GM12878 (cell line): ENCODE measurements at regions not wholly inside any gene's neighbourhood (a gene's known extent, or its start where the extent isn't known, plus 50 kb on each side); places are given as distances from the start of the nearest gene placed in this dataset.

ENCODE experiments used
- BHLHE40 ChIP-seq, 2 experiments: fragments of 450-650 bp in 1 of 2; IDR thresholded peaks; 2 replicates each; pipeline ENCODE4 v1.6.1; 2011 to 2017; ENCODE audit warnings: low read depth in 2 of 2, borderline replicate concordance in 1 of 2, improper control_type of control experiment in 1 of 2, low read length in 1 of 2, mild to moderate bottlenecking in 1 of 2
- CREM ChIP-seq: IDR thresholded peaks from 2 replicates; pipeline ENCODE4 v1.6.1; 2014; ENCODE audit warnings: antibody characterized with exemption, low read depth
- KAT2A ChIP-seq: conservative IDR thresholded peaks from 2 replicates; pipeline ENCODE4 v1.6.1; 2011; ENCODE audit warnings: low read depth, low read length; ENCODE audit not compliant: control insufficient read depth
- MYC ChIP-seq: IDR thresholded peaks from 2 replicates; pipeline ENCODE4 v1.6.1; 2011; ENCODE audit warnings: mild to moderate bottlenecking, low read length, moderate library complexity, inconsistent platforms; ENCODE audit not compliant: insufficient read depth, insufficient replicate concordance, insufficient read length, severe bottlenecking
- PKNOX1 ChIP-seq: fragments of 450-650 bp; IDR thresholded peaks from 2 replicates; pipeline ENCODE4 v1.6.1; 2016; ENCODE audit warnings: mild to moderate bottlenecking
- PRDM15 ChIP-seq: fragments of 450-650 bp; formaldehyde crosslinking; IDR thresholded peaks from 2 replicates; pipeline ENCODE4 v1.4.0; 2020; ENCODE audit warnings: mild to moderate bottlenecking, moderate library complexity
- RB1 ChIP-seq: fragments of 450-650 bp; formaldehyde crosslinking; IDR thresholded peaks from 2 replicates; pipeline ENCODE4 v1.6.1; 2017; ENCODE audit warnings: mild to moderate bottlenecking, borderline replicate concordance
- SUZ12 ChIP-seq: fragments of 200-600 bp; sonication (generic); IDR thresholded peaks from one replicate; pipeline ENCODE4 v1.6.1; 2018; ENCODE audit warnings: antibody characterized with exemption, mild to moderate bottlenecking; ENCODE audit not compliant: unreplicated experiment
- TF ChIP-seq, protein P1 (sequence below): fragments of 450-650 bp; IDR thresholded peaks from 2 replicates; pipeline ENCODE4 v1.6.1; 2017; ENCODE audit warnings: mild to moderate bottlenecking, moderate library complexity

DNA sequence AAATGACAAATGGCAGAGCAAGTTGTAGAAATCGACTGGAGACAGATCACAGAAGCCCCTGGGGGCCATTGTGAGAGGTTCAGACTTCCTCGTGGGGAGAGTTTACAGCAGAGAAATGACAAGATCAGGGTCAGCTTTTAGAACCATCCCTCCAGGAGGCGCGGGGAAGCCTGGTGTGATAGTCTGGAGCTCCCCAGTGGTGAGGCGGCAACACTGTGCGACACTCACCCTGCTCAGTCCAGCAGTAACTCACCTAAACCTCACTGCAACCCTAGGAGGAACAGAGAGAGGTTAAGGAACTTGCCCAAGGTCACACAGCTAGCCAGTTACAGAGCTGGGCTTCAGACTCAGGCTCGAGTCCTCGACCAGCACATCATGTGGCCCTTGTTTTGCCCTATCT, 123.4 kb upstream of the IRX3 start (continued):
- TF ChIP-seq, protein P1, sequence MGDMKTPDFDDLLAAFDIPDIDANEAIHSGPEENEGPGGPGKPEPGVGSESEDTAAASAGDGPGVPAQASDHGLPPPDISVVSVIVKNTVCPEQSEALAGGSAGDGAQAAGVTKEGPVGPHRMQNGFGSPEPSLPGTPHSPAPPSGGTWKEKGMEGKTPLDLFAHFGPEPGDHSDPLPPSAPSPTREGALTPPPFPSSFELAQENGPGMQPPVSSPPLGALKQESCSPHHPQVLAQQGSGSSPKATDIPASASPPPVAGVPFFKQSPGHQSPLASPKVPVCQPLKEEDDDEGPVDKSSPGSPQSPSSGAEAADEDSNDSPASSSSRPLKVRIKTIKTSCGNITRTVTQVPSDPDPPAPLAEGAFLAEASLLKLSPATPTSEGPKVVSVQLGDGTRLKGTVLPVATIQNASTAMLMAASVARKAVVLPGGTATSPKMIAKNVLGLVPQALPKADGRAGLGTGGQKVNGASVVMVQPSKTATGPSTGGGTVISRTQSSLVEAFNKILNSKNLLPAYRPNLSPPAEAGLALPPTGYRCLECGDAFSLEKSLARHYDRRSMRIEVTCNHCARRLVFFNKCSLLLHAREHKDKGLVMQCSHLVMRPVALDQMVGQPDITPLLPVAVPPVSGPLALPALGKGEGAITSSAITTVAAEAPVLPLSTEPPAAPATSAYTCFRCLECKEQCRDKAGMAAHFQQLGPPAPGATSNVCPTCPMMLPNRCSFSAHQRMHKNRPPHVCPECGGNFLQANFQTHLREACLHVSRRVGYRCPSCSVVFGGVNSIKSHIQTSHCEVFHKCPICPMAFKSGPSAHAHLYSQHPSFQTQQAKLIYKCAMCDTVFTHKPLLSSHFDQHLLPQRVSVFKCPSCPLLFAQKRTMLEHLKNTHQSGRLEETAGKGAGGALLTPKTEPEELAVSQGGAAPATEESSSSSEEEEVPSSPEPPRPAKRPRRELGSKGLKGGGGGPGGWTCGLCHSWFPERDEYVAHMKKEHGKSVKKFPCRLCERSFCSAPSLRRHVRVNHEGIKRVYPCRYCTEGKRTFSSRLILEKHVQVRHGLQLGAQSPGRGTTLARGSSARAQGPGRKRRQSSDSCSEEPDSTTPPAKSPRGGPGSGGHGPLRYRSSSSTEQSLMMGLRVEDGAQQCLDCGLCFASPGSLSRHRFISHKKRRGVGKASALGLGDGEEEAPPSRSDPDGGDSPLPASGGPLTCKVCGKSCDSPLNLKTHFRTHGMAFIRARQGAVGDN, result no peak
- TF ChIP-seq PKNOX1 (no peak), SUZ12 (no peak), MYC (no peak), PRDM15 (no peak), RB1 (no peak), CREM (no peak), KAT2A (no peak), BHLHE40 (IDR thresholded peaks at IDR 0.05; ENCODE audit: borderline replicate concordance in 1 of 2, low read depth in 2 of 2, low read length in 1 of 2) (no peak)
- TF ChIP-seq, all 136 proteins: peak for 0
